NCI-H510A (cell line): ENCODE measurements at regions not wholly inside any gene's neighbourhood (a gene's known extent, or its start where the extent isn't known, plus 50 kb on each side); places are given as distances from the start of the nearest gene placed in this dataset.

Source experiments
- DNase-seq: peaks from one replicate; lab custom pipeline; 2025; lab: John Stamatoyannopoulos, UW

DNA sequence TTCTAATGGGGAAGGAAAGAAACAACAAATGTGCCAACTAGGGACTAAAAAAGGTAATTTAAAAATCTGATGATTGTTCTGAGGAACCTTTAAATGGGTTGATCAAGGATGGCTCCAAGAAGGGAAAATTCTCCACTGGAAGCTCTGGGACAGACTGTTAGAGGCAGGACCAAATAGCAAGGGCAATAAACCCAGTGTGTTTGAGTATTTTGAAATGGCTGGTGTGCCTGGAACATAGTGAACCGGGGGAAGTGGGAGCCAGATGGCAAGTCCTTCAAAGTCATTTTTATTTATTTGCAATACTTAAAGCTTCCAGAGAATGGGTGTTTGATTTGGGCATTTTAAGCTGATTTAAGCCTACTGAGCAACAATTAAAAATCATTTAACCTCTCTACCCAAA, 587.7 kb upstream of the MEF2C start:
- no peak for DNase-seq

DNA sequence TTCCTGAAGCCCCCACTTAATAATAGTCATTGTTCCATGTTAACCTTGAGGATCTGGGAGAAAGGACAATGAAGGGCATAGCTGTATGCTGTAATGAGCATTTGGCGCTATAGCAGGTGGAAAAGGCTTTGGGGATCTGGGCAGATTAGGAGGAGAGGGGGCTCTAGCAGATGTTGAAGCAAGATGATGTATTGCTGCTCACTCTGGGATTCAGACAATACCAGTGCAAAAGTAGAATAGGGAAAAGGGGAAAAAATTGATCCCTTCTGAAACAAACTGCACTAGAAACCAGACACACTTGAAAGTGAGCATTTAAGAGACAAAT, 575.3 kb upstream of the MEF2C start:
- no peak for DNase-seq

DNA sequence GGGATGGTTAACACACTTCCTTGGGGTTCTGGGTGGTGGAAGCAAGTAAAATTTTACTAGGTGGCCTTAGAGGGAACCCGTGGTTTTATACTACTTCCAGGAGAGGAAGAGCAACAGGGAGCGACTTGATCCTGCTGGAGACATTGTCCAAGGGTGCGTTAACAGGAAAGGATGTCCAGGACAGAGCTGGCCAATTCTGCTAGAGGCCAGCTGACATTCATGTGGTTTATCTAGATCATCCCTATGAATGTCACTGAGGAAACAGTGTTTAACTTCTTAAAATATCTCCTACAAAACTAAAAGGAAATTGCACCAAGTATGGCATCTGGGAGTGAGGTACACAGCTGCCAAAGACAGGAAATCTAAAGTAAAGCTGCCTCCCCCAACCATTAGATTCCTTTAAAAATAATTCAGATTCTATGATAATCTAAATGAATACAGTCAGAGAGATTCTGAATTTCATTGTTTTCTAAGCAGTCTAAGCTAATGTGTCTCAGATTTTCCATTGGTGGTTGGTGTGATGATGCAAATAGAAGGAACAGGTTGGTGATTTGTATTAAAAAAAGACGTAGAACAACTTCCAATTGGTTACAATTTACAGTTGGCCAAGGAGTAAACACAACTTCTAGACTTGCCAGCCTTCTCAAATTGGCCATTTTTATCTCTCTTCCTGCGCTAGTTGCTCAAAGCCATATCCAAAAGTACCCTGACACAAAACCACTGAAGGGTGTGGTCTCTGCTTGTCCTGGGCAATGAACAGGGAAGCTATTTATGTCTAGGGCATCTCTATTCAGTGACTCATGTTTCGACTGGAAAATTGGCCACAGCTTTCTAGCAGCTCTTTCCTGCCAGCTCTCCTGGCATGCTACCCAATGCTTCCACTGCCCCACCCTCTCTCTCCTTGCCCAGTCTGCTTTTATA, 574.7 kb upstream of the MEF2C start:
- DNase-seq = no peak

- DNase-seq = no peak
These were observed 569.1 kb upstream of the MEF2C start for GRCh38 chr5:89452081-89452480.

GRCh38 chr5:89451263-89451662, 568.3 kb upstream of the MEF2C start:
- no peak for DNase-seq

- no peak for DNase-seq
These were observed 567.2 kb upstream of the MEF2C start for GRCh38 chr5:89450149-89450538.

DNA sequence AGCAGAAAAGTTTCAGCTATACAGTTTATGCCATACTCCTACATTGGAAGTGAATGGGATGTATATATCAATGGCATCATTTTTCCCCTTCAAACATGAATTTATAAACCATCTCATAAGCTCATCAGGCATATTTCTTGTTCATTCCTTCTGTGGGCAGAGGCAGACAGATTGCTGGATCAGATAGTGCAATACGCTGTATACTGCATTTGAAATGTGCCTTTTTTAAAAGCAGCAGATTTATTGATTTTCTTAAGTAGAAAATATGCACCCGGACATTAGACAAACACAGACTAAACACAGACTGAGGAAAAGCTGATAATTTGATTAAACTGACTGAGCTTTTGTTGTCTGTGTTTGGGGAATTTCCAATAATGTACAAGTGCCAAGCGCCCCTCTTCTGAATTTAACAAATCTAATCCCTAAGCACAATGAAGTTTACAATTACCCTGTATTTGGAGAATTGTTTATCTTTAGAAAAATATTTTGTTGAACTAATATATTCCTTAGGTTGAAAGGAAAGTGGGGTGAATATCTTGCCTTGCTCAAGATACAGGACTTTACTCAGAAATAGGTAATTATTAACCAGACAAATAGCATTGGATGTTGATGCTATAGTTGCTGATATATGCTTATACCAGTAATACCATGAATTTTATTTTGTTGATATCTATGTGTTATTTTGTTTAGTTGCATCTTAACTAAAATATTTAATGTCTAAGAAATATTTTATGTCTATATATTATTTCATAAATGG, 566.6 kb upstream of the MEF2C start:
- DNase-seq = no peak

- no peak for DNase-seq
These were observed 564.0 kb upstream of the MEF2C start for GRCh38 chr5:89447027-89447426.

DNA sequence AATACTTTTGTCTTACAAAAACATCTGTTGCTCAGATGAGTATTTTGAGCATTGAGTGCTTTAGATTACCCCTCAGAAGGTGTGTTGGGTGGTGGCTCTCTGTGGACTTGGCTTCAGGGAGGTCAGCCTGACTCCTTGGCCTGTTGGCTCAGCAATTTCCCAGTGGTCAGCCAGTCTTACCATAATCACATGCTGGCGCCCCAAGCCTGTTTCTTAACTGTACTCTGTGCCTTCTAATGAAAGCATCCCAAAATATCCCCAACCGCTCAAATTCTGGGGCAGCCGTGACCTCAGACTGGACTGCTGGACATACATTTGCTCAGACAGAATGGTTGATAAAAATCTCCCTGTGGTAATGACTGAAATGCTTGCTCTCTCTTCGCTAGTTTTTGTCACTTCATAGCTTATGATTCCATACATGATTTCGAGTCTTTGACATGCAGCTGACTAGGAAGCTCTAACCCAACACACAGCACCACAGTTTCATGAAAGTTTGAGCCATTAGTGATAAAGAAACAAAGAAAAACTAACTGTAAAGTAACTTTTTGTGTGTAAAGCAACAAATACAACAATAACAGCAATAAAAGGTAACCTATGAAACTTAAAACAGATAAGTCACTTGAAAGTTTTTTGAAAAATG, 562.2 kb upstream of the MEF2C start:
- DNase-seq = no peak

DNA sequence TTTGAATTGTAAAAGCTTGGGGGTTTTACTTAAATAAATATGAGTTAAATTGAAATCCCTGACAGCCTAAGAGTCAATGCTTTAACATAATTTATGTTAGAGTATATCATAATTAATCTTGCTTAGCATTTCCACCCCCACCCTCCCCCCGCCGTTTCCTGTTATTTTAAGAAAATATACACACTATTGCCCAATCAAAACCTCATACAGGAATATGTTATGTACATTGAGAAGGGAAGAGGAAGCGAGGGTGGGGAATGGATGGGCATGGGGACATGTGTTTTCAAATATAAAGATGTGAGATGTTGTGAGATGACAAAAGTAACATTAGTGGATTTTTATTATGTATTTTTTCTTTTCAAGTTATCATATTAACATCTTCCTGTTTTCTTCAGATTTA, 561.1 kb upstream of the MEF2C start:
- no peak for DNase-seq

- DNase-seq = no peak
These were observed 560.5 kb upstream of the MEF2C start for GRCh38 chr5:89443508-89443907.

DNA sequence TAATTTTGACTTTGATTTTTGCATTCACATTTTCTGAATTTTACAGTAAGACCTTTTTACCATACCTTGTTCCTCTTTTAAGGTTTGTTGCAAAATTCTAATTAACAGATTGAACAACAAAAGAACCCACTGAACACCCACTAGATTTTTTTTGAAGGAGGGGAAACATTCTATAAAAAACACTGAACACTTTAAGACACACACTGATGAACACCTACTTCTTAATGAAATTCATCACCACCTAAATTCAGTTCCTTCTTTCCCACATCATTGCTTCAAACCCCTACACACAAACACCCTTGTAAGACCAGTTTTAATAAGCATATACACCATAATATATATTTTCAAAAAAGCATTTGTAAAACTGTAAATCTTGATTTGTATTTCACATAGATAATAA, 559.0 kb upstream of the MEF2C start:
- no peak for DNase-seq

DNA sequence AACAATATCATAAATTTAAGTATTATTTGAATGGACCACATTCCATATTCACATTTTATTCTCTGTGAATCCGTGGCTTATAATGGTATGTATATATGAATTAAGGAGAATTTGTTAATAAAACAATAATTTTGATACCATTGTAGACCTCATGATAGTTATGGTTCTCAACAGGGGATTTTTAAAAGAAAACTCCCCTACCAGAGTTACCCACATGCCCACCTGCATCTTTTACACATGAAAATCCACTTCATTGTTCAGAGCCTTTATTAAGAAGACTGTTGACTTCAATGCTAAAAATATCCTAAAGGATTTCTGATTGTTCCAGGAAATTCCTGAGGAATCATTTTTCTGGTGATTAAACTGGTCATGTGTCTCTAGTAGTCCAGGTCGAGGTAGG, 557.7 kb upstream of the MEF2C start:
- DNase-seq = no peak

DNA sequence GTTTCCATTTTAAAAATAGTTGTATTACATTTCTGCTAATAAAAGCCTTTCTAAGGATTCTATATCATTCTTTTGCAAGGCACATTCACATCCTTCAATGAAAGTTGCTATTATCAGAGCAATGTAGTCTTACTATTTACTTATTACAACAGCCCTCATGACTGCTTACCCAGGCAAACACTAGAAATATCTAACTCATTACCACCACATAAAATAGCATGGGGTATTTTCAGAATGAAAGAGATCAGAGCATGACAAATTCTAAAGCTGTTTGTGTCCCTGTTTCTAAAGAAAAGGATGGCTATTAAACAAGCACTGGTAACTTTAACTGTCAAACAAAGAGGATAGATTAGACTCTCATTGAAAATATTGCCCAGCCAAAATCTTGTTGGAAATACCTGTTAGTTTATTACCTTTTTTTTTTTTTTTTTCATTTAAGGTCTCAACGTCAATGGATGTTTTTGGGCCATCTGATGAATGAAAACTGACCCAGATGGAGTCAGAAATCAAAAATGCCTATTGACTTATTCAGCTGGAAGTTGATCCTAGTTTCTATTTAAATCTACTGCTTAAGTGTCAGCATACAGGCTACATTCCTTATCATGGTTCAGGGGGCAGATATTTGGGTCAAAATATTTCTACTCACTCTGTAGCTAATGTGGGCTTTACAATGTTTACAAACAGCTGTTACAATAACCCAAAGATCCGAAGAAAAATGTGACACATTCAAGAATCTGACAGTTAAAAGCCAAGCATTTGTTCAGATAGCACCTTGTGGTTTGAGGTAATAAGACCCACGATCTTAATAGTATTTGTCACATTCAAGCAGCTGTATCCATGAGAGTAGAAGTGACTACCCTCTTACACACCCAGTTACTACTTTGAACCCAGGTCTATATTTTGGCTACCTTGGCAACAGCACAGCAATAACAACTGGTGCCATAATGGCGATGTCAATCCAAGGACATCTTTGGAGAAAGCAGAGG, 554.8 kb upstream of the MEF2C start:
- no peak for DNase-seq

DNA sequence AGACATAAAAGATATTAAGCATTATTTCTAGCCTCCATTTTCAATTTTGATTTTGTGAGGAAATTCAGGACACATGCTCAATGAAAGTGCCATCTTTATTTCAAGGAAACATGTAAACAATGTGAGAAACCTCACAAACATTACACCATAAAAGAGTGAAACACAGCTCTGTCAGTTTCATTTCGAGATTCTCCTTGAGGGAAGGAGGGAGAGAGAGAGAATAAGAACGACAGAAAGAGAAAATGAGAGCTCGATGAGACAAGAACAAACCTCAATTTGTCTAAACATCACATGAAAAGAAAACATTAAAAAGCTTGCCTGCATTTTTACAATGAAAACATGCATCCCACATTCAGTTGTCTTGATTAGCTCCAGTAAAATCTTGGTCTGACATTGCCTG, 553.5 kb upstream of the MEF2C start:
- no peak for DNase-seq

- DNase-seq = no peak
These were observed 552.4 kb upstream of the MEF2C start for GRCh38 chr5:89435347-89435746.

DNA sequence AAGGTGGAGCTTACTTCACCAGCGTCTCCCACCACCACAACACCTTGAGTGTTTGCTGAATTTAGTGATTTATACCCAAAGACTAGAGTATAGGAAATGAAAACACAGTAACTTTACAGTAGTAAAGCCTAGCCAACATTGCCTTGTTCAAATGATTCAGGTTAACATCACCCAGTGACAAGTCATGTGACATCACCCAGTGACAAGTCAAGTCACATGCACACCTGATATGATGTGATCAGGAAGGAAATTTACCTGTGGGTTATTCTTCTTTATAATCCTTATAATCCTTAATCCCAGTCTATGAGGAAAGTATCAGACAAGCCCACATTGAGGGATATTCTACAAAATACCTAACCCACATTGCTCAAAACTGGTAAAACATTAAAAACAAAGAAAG, 545.6 kb upstream of the MEF2C start:
- no peak for DNase-seq

- DNase-seq = no peak
These were observed 542.1 kb upstream of the MEF2C start for GRCh38 chr5:89425062-89425461.

DNA sequence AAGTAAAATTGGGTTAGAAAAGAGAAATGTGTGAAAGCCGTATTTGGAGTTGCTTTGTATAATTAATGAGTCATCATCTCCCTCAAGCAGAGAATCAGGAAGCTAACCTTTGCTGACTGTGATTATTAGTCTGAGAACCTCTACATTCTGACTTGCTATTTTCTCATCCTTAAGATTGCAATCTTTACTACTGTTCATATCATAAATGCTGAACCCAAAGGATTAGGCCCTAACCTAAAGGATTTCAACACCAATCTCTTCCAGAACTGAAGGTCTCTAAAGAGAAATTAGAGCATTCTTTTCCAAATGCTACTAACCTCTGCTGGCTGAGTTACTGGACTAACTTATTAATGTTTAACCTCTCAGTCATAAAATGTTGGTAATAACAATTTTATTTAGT, 538.1 kb upstream of the MEF2C start:
- DNase-seq = no peak

- no peak for DNase-seq
These were observed 535.6 kb upstream of the MEF2C start for GRCh38 chr5:89418407-89419085.

DNA sequence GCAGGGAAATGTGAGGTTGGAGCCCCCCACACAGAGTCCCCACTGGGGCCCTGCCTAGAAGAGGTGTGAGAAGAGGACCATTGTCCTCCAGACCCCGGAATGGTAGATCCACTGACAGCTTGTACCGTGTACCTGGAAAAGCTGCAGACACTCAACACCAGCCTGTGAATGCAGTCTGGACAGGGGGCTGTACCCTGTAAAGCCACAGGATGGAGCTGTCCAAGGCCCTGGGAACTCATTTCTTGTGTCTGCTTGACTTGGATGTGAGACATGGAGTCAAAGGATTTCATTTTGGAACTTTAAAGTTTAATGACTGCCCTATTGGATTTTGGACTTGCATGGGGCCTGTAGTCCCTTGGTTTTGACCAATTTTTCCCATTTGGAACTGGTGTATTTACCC, 535.0 kb upstream of the MEF2C start:
- no peak for DNase-seq
